Activated naive CD4-positive, alpha-beta T cell treated with anti-CD3 and anti-CD28 coated beads, Interleukin-2, amount 50 U/mL, for 72 hours (primary cell): ENCODE measurements at regions not wholly inside any gene's neighbourhood (a gene's known extent, or its start where the extent isn't known, plus 50 kb on each side); places are given as distances from the start of the nearest gene placed in this dataset.
A peak's percentile ranks its signal among the peaks of the same experiment; 100 is the strongest.

ENCODE experiments used
- ATAC-seq, 2 donors: fragments of 150-1000 bp; cut with Tn5 transposase; 2 replicates each; pipeline ENCODE4 v1.10.0; 2021; ENCODE audit warnings: mild to moderate bottlenecking in 2 of 2, moderate library complexity in 2 of 2
- DNase-seq, 2 donors: peaks; one replicate each; pipeline ENCODE4 v3.0.0; 2021 to 2022; ENCODE audit warnings: low spot score in 2 of 2
- H3K27ac Mint-ChIP-seq, 2 donors: one replicate each; pipeline ENCODE4 v1.8.0; 2022; ENCODE audit warnings: mild to moderate bottlenecking in 2 of 2, mixed read lengths in 2 of 2
- H3K36me3 Mint-ChIP-seq, 2 donors: one replicate each; pipeline ENCODE4 v1.8.0; 2022; ENCODE audit warnings: mixed read lengths in 2 of 2
- H3K9me3 Mint-ChIP-seq, 2 donors: one replicate each; pipeline ENCODE4 v1.8.0; 2022; ENCODE audit warnings: mixed read lengths in 2 of 2

DNA sequence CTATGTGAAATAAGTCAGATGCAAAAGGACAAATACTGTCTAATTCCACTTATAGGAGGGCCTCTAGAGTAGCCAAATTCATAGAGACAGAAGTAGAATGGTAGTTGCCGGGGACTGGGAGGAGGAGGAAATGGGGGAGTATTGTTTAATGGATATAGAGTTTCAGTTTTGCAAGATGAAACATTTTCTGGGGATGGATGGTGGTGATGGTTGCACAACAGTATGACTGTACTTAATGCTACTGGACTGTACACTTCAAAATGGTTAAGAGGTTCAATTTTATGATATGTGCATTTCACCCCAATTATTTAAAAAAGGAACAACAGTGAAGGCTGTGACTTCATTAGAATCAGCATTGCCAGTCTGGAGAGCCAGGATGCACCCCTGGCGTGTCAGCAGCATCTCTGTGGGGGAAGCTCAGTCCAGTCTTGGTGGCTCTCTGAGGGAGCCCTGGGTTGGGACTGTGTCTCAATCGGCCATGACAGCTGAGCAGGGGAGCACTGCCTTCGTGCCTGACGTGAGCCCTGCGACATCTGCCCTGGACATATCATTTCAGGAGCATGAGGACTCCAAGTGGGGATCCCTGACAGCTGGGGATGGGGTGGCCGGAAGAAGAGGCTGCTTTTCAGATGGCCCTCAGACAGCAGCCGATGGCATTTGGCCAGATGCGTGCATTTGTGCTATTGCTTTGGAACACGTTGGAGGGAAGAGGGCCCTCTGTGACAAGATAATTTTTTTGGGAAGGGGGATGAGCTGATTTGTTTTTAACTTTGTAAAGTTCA, 130.8 kb upstream of the STC2 start:
- ATAC-seq (no peak), DNase-seq (no peak)
- Mint-ChIP-seq H3K36me3 (no peaks in the 10 kb centered on the region), H3K27ac (no peak overlapping the region), H3K9me3 (no peaks in the 10 kb centered on the region)

DNA sequence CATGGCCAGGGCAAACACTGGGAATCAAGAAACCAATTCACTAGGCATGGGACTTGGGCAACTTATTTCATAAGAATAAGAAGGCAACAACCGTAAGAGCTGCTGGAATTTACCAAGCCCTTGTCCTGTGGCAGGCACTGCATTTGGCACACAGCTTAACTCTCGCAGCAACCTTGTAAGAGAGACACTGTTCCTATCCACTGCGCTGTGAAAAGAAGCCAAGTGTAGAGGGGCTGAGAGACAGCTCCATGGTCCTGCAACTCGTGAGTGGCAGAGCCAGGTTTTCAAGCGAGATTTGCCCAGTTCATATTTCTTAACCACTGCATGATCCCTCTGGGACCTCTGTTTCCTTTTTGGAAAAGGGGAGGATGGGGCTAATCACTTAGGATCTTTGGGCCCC, 129.3 kb upstream of the STC2 start:
- Mint-ChIP-seq H3K9me3 (no peaks in the 10 kb centered on the region), H3K36me3 (no peaks in the 10 kb centered on the region), H3K27ac (no peak overlapping the region)
- DNase-seq, result no peak
- no peak for ATAC-seq

DNA sequence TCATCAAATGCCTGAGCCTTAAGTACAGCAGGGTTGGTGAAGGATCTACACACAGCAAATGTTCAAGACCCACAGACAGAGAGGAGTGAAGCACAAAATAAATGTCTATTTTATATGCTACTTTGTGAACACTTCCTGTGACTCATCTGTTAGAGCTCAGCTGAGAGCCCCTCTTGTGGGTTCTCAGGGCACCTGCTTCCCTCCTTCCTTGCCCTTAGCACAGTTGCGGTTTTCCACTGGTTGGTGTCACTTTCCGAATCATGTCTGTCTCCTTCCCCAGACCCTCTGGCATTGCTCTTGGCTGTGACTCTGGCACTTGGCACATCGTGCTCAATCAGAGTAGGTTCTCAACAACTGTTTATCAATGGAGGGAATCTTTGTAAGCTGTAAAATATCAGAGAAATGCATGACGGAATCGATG, 128.5 kb upstream of the STC2 start:
- DNase-seq, result no peak
- Mint-ChIP-seq H3K27ac (no peak overlapping the region), H3K36me3 (no peaks in the 10 kb centered on the region)

DNA sequence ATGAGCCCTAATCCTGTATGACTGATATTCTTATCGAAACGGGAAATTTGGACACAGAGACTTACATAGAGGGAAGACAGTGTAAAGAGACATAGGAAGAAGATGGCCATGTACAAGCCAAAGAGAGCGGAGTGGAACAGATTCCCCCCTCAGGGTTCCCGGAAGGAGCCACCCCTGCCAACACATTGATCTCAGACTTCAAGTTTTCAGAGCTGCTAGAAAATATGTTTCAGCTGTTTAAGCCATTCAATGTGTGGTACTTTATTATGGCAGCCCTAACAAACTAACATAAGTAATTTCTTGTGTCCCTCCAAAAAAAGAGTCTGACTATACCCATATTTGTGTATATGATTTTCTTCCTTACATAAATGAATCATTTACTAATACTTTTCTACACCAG, 128.0 kb upstream of the STC2 start:
- Mint-ChIP-seq H3K36me3 (no peaks in the 10 kb centered on the region), H3K9me3 (no peaks in the 10 kb centered on the region)

More for the DNA sequence above, 128.5 kb upstream of the STC2 start:
- H3K9me3 Mint-ChIP-seq, result no peaks in the 10 kb centered on the region
- no peak for ATAC-seq

DNA sequence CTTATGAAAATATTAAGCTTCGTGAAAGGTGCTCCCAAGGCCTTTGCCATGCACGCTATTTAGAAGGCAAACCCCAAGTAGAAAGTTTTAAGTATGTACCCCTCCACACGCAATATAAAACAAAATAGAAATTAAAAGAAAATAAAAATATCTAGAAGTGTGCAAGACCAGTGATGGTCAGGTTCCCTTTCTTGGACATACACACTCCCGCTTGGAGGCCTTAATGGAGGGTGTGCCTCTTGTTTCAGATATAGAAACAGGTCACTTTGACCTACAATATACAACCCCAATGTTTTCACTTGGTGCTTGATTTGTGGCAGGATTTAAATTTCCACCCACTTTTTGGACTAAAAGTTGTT, 127.4 kb upstream of the STC2 start:
- no peak for ATAC-seq
- no peak overlapping the region for H3K27ac Mint-ChIP-seq

More for the DNA sequence above, 128.0 kb upstream of the STC2 start:
- ATAC-seq (no peak), DNase-seq (no peak)
- no peak overlapping the region for H3K27ac Mint-ChIP-seq

DNA sequence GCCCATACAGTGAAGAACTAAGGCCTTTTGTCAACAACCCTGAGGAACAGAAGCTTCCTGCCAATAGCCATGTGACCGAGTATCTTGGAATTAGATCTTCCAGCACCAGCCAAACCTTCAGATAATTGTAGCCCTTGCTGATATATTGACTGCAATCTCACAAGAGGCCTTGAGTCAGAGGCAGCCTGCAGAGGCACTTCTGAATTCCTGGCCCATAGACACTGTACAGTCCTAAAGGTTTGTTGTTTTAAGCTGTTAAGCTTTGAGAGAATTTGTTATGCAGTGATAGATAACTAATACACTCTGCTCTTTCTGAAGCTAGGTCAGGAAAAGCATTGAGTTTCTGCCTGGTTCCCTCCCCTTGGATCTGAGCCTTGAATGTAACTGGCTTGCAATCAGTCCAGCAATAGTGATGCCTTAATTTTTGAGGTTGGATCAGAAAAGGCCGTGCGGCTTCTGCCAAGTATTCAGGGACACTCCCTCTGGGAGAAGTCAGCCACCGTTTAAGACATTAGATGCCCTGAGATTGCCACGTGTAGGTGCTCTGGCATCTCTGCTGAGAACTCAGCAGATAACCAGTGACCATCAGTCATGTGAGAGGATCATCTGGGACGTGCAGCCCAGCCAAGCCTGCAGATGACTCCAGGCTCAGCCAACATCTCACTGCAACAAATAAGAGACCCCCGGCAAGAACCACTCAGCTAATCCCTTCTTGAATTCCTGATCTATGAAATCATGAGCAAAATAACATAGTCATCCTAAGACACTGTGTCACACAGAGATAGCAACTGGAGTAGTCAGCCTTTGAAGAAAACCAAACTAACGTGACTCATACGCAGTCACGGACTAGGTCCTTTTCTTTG, 126.8 kb upstream of the STC2 start:
- peak in 1 of 2 donors; percentile 49 for ATAC-seq
- Mint-ChIP-seq H3K9me3 (no peaks in the 10 kb centered on the region), H3K36me3 (no peaks in the 10 kb centered on the region), H3K27ac (no peak overlapping the region)
- DNase-seq, result no peak

More for the DNA sequence above, 127.4 kb upstream of the STC2 start:
- H3K9me3 Mint-ChIP-seq, result no peaks in the 10 kb centered on the region
- H3K36me3 Mint-ChIP-seq, result no peaks in the 10 kb centered on the region
- no peak for DNase-seq

DNA sequence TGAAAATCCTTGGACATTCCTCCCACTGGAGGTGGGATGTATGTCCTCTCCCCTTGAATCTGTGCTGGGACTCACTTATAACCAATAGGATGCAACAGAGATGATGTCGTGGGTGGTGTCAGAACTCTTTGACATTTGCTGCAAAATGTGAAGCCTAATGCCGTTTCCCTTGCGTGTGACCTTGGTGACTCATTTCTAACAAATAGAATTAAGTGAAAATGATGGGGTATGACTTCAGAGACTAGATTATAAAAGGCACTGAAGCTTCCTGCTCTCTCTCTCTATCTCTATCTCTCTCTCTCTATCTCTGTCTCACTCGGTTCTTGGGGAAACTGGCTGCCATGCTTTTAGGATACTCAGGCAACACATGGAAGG, 126.1 kb upstream of the STC2 start:
- ATAC-seq (no peak), DNase-seq (no peak)
- Mint-ChIP-seq H3K27ac (no peak overlapping the region), H3K9me3 (no peaks in the 10 kb centered on the region), H3K36me3 (no peaks in the 10 kb centered on the region)

DNA sequence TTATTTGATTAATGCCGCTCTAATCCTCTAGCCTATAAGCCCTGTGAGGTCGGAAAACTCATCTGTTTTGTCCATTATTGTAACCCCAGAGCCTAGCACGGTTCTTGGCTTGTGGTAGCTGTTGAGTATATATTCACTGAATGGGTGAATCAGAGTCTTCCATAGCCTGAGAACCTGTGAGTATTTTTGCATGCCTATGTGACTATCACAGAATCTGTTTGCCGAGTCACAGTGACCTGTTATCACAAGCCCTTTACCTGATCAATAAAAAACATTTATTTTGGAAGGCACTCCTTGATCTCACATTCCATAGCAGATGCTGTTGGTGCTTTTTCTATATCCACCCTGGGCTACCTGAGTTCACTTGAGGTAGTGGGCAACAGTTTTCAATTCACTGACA, 125.0 kb upstream of the STC2 start:
- DNase-seq (no peak), ATAC-seq (no peak)
- Mint-ChIP-seq H3K27ac (no peak overlapping the region), H3K9me3 (no peaks in the 10 kb centered on the region), H3K36me3 (no peaks in the 10 kb centered on the region)

DNA sequence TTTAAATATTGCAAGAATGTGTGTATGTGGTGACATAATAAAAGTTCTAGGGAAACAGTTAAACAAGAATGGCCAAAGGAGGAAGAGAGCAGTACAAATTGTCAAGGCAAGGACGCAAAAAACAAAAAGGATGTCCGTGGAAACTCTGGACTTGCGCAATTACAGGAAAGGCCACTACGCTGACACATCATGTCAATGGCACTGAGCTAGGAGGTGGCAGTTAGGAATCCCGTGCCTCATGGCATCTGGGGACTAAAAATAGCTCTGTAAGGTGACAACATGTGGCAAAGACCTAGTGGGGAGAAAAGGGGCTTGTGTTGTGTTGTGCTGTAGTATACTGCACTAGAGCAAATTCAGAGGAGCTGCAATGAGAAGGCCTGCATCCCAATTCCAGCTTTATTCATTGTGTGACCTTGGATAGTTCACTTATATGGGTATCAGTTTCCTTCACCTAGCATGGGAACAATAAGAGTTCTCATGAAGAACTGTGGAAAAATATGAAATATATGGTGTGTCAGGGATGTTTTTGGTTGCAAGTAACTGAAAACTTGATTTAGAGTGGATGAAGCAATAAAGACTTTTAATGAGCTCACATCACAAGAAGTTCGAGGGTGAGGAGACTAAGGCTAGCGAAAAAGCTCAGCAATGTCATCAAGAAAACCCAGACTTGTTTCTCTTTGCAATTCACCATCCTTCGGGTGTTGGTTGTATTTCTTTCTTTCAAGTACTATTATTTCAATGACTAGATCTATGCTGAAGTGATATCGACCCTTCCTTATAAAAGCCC, 124.1 kb upstream of the STC2 start:
- no peak for DNase-seq
- ATAC-seq, result no peak
- Mint-ChIP-seq H3K9me3 (no peaks in the 10 kb centered on the region), H3K36me3 (no peaks in the 10 kb centered on the region), H3K27ac (no peak overlapping the region)

DNA sequence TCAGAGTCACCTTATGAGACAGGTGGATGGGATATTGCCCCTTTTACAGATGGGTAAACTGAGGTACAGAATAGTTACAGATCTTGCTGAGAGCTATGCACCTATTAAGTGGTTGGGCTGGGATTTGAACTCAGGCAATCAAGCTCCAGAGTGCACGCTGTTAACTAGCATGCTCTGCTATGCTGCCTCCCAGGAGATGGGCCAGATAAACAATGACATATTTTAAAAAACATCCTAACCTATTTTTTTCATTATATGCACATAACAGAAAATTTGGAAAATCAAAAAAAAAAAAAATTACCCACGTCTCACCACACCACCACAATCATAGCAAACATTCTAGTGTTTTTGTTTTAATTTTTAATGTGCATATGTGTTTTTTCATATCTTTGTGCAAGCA, 123.4 kb upstream of the STC2 start:
- Mint-ChIP-seq H3K36me3 (no peaks in the 10 kb centered on the region), H3K27ac (no peak overlapping the region), H3K9me3 (no peaks in the 10 kb centered on the region)
- ATAC-seq (no peak), DNase-seq (no peak)

DNA sequence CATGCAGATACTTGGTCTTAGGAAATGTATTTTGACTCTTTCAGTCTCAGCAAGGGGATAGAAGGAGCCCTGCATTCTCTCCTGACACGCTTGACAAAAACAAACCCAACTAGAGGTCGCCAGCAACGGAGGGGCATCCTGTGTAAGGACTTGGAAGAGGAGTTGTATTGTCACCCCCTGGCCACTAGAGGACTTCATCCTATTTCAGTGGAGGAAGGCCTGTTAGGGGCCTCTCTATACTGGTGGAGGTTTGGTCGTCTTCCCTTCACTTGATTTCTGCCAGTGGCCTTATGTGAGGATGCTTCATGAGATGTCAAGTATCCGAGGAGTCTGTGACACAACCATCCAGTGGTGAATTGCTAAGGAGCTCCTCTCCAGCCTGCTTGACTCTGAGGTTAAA, 122.8 kb upstream of the STC2 start:
- no peak for ATAC-seq
- no peaks in the 10 kb centered on the region for H3K36me3 Mint-ChIP-seq
- H3K27ac Mint-ChIP-seq, result no peak overlapping the region
- no peaks in the 10 kb centered on the region for H3K9me3 Mint-ChIP-seq
- no peak for DNase-seq

DNA sequence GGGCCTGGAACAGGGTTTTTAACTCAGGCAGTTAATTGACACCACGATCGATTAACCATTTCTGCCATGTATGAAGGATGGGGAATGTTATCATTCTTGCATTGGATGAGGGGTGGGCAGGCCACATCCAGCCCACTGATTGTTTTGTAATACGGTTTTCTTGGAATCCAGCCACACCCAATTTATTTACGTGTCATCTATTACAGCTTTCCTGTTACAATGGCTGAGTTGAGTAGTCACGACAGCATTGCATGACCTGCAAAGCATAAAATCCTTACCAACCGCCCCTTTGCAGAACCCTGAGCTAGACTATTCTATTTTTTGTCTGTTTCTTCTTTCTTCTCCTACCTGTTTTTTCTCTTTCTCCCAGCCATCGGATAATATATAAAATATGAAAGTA, 122.0 kb upstream of the STC2 start:
- H3K27ac Mint-ChIP-seq, result no peak overlapping the region
- no peak for ATAC-seq
- DNase-seq, result no peak
- no peaks in the 10 kb centered on the region for H3K36me3 Mint-ChIP-seq
- no peaks in the 10 kb centered on the region for H3K9me3 Mint-ChIP-seq

DNA sequence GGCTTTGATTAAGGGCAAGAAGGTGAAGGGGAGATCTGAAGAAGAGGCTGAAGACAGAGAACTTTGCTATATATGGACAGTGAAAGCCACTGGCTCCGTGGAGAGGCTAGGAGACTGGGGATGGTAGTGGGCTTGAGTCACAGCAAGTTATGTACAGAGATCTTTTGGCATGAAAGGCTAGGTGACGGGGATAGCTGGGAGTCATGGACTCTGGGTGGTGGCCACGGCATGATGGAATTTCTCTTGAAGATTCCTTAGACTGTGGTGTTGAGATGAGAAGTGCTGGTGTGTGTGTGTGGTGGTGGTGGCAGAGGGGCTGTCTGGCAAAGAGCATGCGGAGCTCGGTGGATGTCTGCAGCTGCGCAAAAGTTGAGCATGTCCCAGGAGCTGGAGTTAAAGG, 120.6 kb upstream of the STC2 start:
- no peak for DNase-seq
- Mint-ChIP-seq H3K9me3 (no peaks in the 10 kb centered on the region), H3K36me3 (no peaks in the 10 kb centered on the region), H3K27ac (no peak overlapping the region)
- no peak for ATAC-seq

DNA sequence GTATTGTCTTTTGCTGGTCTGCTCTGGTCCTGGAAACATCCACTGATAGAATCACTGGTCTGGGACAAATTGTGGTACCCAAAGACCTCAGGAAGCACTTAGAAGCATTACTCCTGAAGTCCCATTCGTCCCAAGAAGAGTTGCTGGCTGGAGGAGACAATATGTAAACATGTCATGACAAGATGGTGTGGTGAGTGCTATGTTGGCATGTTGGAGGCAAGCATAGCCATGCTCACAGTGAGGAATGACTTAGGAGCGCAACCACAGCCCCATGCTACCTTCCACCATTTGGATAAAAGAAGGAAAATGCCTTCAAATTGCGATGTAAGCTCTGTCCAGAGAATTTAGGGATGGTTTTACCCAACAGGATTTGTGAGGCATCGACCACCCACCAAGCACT, 115.8 kb upstream of the STC2 start:
- ATAC-seq (no peak), DNase-seq (no peak)
- Mint-ChIP-seq H3K27ac (no peak overlapping the region), H3K9me3 (no peaks in the 10 kb centered on the region), H3K36me3 (no peaks in the 10 kb centered on the region)

DNA sequence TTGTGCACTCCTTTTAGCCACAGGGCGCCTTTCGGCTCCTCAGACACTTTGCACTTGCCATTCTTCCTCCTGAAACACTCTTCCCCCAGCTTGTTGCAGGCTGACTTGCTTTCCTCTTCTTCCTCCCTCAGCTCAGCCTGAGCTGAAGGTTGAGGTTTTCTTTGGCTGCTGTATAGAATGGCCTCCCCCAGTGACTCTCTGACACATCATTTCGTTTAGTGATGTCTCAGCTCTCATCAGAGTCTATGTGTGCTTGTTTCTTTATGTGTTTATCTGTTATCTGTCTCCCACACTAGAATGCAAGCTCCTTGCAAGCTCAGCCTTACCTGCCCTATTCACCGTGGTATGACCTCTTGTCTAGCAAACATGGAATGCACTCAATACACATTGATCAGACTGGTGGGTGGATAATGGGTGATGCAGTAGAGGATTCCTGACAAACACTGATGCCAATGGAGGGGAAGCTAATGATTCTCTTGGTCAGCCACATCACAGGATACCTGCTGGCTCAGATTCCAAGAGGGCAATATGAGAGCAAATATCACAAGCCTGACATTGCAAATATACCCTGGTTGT, 112.9 kb upstream of the STC2 start:
- Mint-ChIP-seq H3K36me3 (no peaks in the 10 kb centered on the region), H3K9me3 (no peaks in the 10 kb centered on the region), H3K27ac (no peak overlapping the region)
- DNase-seq (no peak), ATAC-seq (no peak)

DNA sequence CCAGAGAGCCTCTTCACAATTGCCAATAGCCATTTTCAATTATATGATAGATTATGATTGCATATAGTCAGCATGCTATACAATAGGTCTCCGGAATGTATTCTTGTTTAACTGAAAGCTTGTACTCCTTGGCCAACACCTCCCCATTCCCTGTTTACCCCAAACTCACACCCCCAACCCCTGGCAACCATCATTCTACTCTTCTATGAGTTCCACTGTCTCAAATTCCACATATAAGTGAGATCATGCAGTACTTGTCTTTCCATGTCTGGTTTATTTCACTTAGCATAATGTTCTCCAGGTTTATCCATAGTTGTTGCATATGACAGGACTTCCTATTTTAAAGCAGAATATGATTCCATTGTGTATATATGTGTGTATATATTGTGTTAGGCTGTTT, 110.7 kb upstream of the STC2 start:
- no peak for ATAC-seq
- no peak overlapping the region for H3K27ac Mint-ChIP-seq
- peaks cover 0 to 4% of the 10 kb centered on the region in 2 donors for H3K9me3 Mint-ChIP-seq
- DNase-seq, result no peak
- H3K36me3 Mint-ChIP-seq, result no peaks in the 10 kb centered on the region

DNA sequence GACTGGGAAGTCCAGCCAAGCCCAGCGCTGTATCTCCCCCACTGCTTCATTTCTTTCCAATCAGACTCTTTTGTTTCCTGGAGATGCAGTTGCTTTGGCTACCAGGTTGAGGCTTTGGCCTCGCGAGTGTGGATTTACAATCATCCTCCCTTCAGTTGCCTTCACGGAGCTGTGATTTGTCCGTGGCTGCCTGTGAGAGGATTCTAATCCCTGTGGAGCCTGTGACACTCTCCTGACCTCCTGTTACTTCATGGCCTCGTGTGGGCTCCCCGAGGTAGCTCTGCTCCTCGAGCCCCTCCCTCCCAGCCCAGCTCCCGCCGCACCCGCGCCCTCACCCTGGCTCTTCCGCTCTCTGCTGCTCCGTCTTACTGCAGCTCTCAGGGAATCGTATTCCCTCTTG, 107.2 kb upstream of the STC2 start:
- Mint-ChIP-seq H3K27ac (no peak overlapping the region), H3K36me3 (no peaks in the 10 kb centered on the region), H3K9me3 (peaks cover 0 to 4% of the 10 kb centered on the region in 2 donors)
- no peak for ATAC-seq
- DNase-seq, result no peak
